HG02943 (cell line): ENCODE measurements at regions not wholly inside any gene's neighbourhood (a gene's known extent, or its start where the extent isn't known, plus 50 kb on each side); places are given as distances from the start of the nearest gene placed in this dataset.

ENCODE experiments used
- ATAC-seq: cut with Tn5 transposase; IDR thresholded peaks from one replicate; pipeline ENCODE4 v1.9.1; 2021; ENCODE audit warnings: mild to moderate bottlenecking, low read depth, moderate library complexity; ENCODE audit not compliant: unreplicated experiment

- no peak for ATAC-seq
These were observed 58.4 kb downstream of the ARL4C start for GRCh38 chr2:234438305-234438977.

GRCh38 chr2:234437642-234438304 is 59.1 kb downstream of the ARL4C start:
- ATAC-seq = no peak

DNA sequence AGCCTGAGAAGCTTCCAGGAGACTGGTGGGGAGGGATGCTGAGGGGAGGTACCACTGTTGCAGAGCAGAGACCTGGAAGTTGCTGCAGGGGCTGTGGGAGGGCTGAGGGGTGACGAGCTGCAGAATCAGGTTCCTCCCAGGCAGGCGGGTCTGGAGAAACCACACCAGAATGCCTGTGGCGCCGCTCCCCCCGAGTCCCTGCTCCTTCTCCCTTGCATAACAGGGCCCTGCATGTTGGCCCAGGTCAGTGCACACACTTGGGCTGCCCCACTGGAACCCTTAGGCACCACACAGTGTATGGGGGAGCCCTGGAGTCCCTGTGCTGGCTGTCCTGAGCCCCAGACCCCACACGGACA is 60.4 kb downstream of the ARL4C start:
- no peak for ATAC-seq

GRCh38 chr2:234435836-234436481 is 60.9 kb downstream of the ARL4C start:
- no peak for ATAC-seq

DNA sequence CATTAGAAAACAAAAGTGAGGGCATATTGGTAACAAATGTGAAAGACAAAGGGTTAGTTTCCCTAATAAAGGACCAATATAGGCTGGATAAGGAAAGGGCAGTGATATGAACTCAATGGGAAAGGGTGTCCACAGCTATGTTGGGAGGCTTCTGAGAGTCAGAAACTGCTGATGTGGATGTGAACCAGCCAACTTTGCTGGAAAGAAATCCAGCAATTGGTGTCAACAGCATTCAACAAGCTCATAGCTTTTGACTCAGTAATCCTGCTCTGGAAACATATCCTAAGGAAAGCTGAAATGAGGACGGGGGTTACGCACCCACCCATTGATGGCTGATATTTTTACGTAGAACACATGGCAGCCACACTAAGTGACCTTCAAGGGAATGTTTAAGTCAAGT is 63.7 kb downstream of the ARL4C start:
- no peak for ATAC-seq

DNA sequence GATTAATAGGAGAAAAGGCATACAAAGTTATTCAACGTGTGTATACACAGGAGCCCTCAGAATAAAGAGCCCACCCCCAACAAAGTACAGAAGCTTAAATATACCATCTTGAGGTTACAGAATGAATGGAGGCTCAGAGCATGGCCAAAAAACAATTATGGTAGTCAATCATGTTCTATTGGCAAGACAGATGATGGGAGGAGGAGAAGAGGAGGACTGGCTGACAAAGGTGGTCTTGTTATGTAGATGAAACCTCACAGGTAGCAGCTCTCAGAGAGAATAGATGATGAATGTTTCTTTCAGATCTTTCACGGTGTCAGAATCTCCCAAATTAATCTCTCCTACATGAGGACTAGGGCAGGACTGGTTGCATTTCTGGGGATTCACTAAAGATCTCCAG is 66.0 kb downstream of the ARL4C start:
- ATAC-seq = no peak

- no peak for ATAC-seq
These were observed 67.6 kb downstream of the ARL4C start for GRCh38 chr2:234429265-234429664.

GRCh38 chr2:234427081-234428061 is 69.5 kb downstream of the ARL4C start:
- no peak for ATAC-seq

GRCh38 chr2:234426616-234427015 is 70.3 kb downstream of the ARL4C start:
- ATAC-seq = no peak

DNA sequence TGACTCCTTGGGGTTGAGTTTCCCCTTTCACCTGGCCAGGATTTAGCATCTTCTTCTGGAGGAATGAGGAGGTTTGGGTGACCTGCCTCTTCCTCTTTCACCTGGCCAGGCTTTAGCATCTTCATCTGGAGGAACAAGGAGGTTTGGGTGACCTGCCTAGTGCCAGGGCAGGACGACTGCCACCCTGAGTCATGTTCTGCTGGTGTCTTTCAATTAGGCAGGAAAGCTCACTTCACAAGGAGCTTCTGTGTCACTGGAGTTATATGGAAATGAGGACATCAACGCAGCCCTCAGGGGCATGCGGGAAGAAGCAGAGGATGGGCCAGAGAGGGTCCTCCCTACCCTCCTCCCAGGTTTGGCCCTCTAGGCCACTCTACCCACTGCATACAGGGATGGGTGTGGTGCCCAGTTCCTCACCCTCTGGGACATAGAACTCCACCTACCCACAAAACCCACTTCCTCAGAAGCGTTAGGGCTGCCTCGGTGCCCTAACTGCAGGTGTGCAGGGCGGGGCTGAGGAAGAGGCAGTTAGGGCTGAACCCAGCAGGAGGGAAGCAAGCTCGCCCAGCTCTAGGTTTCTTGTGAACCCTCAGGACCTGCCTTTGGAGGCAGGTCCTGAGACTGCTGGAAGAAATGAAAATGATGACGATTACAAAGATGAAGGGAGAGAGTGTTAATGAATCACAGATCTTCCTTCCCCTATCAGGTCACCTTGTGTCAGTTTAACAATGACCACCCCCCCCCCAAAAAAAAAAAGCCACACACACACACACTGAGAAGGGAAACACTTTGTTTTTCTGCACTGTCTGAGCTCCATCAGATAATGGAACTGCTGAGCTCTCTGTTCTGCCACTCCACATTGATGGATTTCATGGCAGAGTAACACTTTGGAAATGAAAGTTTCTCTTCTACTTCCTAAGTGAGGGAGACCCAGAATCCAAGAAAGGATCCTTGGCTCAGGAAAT is 71.0 kb downstream of the ARL4C start:
- ATAC-seq = peak; percentile 89

DNA sequence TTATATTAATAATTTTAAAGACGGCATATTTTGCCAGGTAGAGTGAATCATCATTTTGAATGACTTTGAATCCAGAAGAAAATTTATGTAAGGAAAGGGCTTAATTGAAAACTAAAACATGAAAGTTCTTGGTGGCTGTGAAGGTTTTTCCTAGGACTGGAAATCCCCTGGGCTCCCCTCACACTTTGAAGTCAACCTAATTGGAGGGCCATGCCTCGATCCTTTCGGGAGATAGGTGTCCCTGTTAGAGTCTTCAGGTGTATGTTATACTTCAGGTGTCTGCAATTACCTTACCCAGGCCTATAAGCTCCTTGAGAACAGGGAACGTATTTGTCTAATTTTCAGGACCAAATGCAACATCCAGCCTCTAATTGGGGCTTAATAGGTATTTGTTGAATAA is 73.0 kb downstream of the ARL4C start:
- ATAC-seq = no peak

DNA sequence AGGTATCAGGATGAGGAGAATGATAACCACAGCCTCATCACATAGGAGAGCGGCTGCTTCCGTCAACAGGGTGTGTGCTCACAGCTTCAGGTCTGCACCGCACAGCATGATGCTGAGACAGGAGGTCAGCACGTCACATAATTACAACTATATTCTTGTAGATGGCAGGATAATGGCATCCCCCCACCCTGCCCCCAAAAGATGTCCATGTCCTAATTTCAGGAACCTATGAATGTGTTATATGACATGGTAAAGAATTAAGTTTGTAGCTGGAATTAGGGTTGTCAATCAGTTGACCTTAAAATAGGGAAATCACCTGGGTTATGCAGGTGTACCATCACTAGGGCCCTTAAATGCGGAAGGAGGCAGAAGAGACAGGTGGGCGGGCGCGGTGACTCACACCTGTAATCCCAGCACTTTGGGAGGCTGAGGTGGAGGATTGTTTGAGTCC is 73.9 kb downstream of the ARL4C start:
- no peak for ATAC-seq

GRCh38 chr2:234422273-234422732 is 74.6 kb downstream of the ARL4C start:
- no peak for ATAC-seq

DNA sequence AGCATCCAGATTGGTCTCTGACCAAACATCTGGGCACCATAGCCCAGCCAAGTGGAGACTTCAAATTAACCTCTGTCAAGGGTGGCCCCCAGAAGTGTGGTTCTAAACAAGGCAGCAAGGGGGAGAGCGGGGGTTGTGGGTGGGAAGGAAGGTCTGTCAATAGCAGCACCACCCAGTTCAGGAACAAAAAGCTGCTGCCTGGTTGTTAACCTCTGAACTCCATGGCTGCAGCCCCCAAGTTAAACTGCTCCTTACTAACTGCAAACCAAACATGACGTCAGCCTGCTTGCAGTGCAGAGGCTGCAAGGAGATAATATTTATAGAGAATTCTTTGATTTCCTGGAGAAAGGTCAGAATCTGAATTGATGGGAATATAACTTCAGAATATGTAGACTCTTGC is 76.5 kb downstream of the ARL4C start:
- no peak for ATAC-seq

GRCh38 chr2:234419726-234420125 is 77.2 kb downstream of the ARL4C start:
- ATAC-seq = no peak

DNA sequence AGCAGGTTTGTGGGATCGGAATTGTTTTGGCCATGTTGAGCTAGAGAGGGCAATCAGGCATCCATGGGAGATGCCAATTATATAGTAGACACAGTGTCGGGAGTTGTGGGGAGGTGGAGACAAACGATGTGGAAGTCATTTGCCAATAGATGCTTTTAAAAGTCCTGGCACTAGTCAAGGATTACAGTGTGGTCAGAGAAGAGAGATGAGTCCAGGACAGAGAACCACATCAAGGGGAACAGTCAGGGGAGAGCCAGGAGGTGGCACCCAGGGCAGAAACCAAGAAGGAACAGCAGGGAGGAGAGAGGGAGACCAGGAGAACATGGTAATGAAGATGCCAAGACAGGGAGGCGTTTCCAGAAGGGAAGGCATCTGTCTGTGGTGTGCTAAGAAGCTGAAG is 81.2 kb downstream of the ARL4C start:
- no peak for ATAC-seq

DNA sequence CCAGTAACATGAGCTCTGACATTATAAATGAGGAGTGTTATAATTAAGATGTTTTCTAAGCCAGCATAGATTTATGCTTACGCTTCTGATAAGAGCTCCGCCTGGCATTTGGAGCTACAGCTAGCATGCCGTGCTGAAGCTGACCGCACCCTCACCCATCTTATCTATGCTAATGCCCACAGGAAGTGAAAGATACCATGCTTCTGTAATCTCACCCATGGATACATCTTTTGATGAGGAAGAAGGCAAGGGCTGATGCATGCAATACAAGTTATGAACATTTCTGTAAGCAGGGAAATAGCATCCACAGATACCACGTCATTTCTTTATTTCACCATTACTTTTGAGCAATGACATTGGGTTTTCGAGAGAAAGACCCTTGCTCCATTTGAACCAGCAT is 82.3 kb downstream of the ARL4C start:
- no peak for ATAC-seq

DNA sequence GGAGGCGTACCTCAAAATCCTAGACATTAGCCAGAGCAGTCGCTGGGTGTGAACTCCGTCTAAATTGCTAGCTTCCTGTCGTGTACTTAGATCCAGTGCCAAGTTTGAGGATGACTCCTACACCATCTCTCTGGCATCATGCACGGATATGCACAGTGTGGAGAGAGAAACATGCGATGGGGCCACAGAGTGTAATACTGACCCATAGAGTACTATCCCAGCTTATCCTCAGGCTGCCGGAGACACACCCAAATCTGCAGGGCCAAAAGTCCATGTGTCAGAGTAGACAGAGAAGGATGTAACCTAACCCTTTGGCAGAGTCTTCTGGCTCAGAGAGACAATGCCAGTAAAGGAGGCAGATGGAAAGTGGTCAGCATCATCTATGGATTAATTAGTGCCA is 84.2 kb downstream of the ARL4C start:
- no peak for ATAC-seq

- peak; percentile 72 for ATAC-seq
These were observed 85.1 kb downstream of the ARL4C start for GRCh38 chr2:234411793-234412192.

GRCh38 chr2:234410526-234410925 is 86.4 kb downstream of the ARL4C start:
- ATAC-seq = no peak
